ENCODE measurements at regions not wholly inside any gene's neighbourhood (a gene's known extent, or its start where the extent isn't known, plus 50 kb on each side); places are given as distances from the start of the nearest gene placed in this dataset.

DNA sequence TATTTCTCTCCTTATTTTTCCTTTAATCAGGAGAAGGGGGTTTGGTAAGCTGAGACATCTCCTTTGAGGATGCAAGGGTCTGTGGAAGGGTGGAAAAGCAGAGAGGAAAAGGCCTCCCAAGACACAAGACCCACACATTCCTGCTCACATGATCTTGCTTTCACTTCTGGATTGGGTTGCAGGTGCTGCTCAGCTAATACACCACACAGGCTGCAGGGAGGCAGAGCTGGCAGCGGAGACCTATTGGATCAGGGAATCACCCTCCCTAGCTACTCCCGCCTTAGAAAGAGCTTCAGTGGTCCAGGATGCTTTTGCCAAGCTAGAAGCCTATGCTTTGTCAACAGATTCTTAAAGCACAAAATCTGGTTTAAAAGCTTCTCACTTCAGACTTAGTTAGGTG lies 87.6 kb upstream of the IL33 start:
- H2AFZ ChIP-seq, result no peak overlapping the region
- no peaks in the 10 kb centered on the region for H4K20me1 ChIP-seq (ENCODE audit: insufficient read depth, poor library complexity, severe bottlenecking)
- H3K9me2 ChIP-seq (replicated peaks; ENCODE audit: insufficient read depth), result no peaks in the 10 kb centered on the region
- no peak overlapping the region for H3K4me2 ChIP-seq
- no peaks in the 10 kb centered on the region for H3K27me3 ChIP-seq
- 100% methylated on average over 2 of the region's 2 CpGs for WGBS (ENCODE audit: low lambda C conversion rate, missing lambda C conversion rate)
- no peak overlapping the region for H3K27ac ChIP-seq
- H3K4me1 ChIP-seq (ENCODE audit: insufficient read depth), result no peaks in the 10 kb centered on the region
- no peak for DNase-seq (ENCODE audit: low spot score)
- H3K9me3 ChIP-seq (ENCODE audit: low read depth), result no peaks in the 10 kb centered on the region
- TF ChIP-seq, protein P1, sequence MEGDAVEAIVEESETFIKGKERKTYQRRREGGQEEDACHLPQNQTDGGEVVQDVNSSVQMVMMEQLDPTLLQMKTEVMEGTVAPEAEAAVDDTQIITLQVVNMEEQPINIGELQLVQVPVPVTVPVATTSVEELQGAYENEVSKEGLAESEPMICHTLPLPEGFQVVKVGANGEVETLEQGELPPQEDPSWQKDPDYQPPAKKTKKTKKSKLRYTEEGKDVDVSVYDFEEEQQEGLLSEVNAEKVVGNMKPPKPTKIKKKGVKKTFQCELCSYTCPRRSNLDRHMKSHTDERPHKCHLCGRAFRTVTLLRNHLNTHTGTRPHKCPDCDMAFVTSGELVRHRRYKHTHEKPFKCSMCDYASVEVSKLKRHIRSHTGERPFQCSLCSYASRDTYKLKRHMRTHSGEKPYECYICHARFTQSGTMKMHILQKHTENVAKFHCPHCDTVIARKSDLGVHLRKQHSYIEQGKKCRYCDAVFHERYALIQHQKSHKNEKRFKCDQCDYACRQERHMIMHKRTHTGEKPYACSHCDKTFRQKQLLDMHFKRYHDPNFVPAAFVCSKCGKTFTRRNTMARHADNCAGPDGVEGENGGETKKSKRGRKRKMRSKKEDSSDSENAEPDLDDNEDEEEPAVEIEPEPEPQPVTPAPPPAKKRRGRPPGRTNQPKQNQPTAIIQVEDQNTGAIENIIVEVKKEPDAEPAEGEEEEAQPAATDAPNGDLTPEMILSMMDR (IDR thresholded peaks at IDR 0.05; ENCODE audit: poor library complexity), result no peak
- TF ChIP-seq EZH2phosphoT487 (IDR thresholded peaks at IDR 0.05; ENCODE audit: low read depth, severe bottlenecking, unreplicated experiment), result no peak
- H3K4me3 ChIP-seq, result no peak overlapping the region
- H3K79me2 ChIP-seq, result no peaks in the 10 kb centered on the region
- no peaks in the 10 kb centered on the region for H3K36me3 ChIP-seq (replicated peaks; ENCODE audit: insufficient read depth, low read depth)

DNA sequence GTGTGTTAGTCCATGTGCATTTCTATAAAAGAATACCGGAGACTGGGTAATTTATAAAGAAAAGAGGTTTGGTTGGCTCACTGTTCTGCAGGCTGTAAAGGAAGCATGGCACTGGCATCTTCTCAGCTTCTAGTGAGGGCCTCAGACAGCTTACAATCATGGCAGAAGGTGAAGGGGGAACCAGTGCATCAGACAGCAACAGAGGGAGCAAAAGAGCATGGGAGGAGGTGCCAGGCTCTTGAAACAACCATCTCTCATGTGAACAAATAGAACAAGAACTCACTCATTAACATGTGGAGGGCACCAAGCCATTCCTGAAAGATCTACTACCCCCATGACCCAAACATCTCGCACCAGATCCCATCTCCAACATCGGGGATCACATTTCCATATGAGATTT lies 89.2 kb upstream of the IL33 start:
- no peak for TF ChIP-seq EZH2phosphoT487 (IDR thresholded peaks at IDR 0.05; ENCODE audit: low read depth, severe bottlenecking, unreplicated experiment)
- TF ChIP-seq, protein P1 (IDR thresholded peaks at IDR 0.05; ENCODE audit: poor library complexity), result no peak
- no peak for TF ChIP-seq EZH2 (IDR thresholded peaks at IDR 0.05; ENCODE audit: borderline replicate concordance)
- Histone ChIP-seq H3K27me3 (no peaks in the 10 kb centered on the region), H2AFZ (no peak overlapping the region), H3K27ac (no peak overlapping the region), H3K79me2 (no peaks in the 10 kb centered on the region), H3K9me2 (replicated peaks; ENCODE audit: insufficient read depth) (no peaks in the 10 kb centered on the region), H4K20me1 (ENCODE audit: insufficient read depth, poor library complexity, severe bottlenecking) (no peaks in the 10 kb centered on the region), H3K9me3 (ENCODE audit: low read depth) (no peaks in the 10 kb centered on the region), H3K4me1 (ENCODE audit: insufficient read depth) (no peaks in the 10 kb centered on the region), H3K36me3 (replicated peaks; ENCODE audit: insufficient read depth, low read depth) (no peaks in the 10 kb centered on the region), H3K4me2 (no peak overlapping the region), H3K4me3 (no peak overlapping the region)
- DNase-seq (ENCODE audit: low spot score), result no peak
- 91% methylated on average over 3 of the region's 3 CpGs for whole genome bisulfite sequencing (ENCODE audit: low lambda C conversion rate, missing lambda C conversion rate)

DNA sequence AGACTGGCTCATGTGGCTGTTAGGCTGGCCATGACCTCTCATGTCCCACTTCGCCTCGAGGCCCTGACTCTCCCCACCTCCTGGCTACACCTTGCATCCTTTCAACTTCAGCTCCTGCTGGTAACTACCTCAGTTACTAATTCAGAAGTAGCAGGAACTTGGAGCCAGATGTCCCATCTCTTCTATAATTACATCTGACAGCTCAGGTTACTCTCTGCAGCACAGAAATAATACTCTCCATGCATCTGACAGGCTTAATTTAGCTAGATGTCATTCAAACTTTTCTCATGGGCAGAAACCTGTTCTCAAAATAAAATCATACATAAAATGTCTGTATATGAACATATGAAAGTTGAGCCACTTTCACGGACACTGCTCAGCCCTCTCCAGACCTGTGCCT lies 92.2 kb upstream of the IL33 start:
- H3K27me3 ChIP-seq, result no peaks in the 10 kb centered on the region
- no peak overlapping the region for H3K4me2 ChIP-seq
- no peak overlapping the region for H3K4me3 ChIP-seq
- H3K9me3 ChIP-seq (ENCODE audit: low read depth), result no peaks in the 10 kb centered on the region
- no peak for DNase-seq (ENCODE audit: low spot score)
- H4K20me1 ChIP-seq (ENCODE audit: insufficient read depth, poor library complexity, severe bottlenecking), result no peaks in the 10 kb centered on the region
- H3K4me1 ChIP-seq (ENCODE audit: insufficient read depth), result no peaks in the 10 kb centered on the region
- TF ChIP-seq EZH2phosphoT487 (IDR thresholded peaks at IDR 0.05; ENCODE audit: low read depth, severe bottlenecking, unreplicated experiment), result no peak
- TF ChIP-seq, protein P1 (IDR thresholded peaks at IDR 0.05; ENCODE audit: poor library complexity), result no peak
- TF ChIP-seq EZH2 (IDR thresholded peaks at IDR 0.05; ENCODE audit: borderline replicate concordance), result no peak
- H3K9me2 ChIP-seq (replicated peaks; ENCODE audit: insufficient read depth), result no peaks in the 10 kb centered on the region
- no peaks in the 10 kb centered on the region for H3K36me3 ChIP-seq (replicated peaks; ENCODE audit: insufficient read depth, low read depth)
- H3K27ac ChIP-seq, result no peak overlapping the region
- 52% methylated on average over 3 of the region's 3 CpGs for WGBS (ENCODE audit: low lambda C conversion rate, missing lambda C conversion rate)
- H3K79me2 ChIP-seq, result no peaks in the 10 kb centered on the region
- H2AFZ ChIP-seq, result no peak overlapping the region

DNA sequence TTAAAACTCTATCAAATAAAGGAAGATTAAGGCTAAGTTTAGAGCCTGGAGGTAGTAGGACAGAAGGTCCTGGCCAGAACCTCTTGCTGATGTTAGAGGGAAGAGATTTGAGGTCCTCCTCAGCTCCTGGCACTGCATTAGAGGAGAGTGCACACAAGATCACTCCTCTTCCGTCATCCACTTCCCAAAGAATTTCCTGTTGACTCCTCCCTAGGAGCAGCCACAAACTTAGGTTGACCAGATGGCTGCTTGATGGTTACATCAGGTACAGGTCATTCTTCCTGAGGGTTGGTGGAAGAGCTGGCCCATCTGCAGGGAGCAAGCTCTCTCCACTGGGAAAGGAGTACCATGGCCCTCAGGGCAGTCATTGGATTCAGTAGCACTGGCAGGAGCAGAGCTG lies 93.9 kb upstream of the IL33 start:
- H2AFZ ChIP-seq, result no peak overlapping the region

More for the DNA sequence above, 93.9 kb upstream of the IL33 start:
- no peak for DNase-seq (ENCODE audit: low spot score)
- no peak overlapping the region for H3K4me2 ChIP-seq
- no peak overlapping the region for H3K27ac ChIP-seq
- no peaks in the 10 kb centered on the region for H3K79me2 ChIP-seq
- no peaks in the 10 kb centered on the region for H3K36me3 ChIP-seq (replicated peaks; ENCODE audit: insufficient read depth, low read depth)
- no peaks in the 10 kb centered on the region for H3K9me3 ChIP-seq (ENCODE audit: low read depth)
- 76% methylated on average over 1 of the region's 1 CpG for WGBS (ENCODE audit: low lambda C conversion rate, missing lambda C conversion rate)
- H3K27me3 ChIP-seq, result no peaks in the 10 kb centered on the region
- no peaks in the 10 kb centered on the region for H3K4me1 ChIP-seq (ENCODE audit: insufficient read depth)
- TF ChIP-seq, protein P1 (IDR thresholded peaks at IDR 0.05; ENCODE audit: poor library complexity), result no peak
- no peak for TF ChIP-seq EZH2 (IDR thresholded peaks at IDR 0.05; ENCODE audit: borderline replicate concordance)
- TF ChIP-seq EZH2phosphoT487 (IDR thresholded peaks at IDR 0.05; ENCODE audit: low read depth, severe bottlenecking, unreplicated experiment), result no peak
- H3K9me2 ChIP-seq (replicated peaks; ENCODE audit: insufficient read depth), result no peaks in the 10 kb centered on the region
- H4K20me1 ChIP-seq (ENCODE audit: insufficient read depth, poor library complexity, severe bottlenecking), result no peaks in the 10 kb centered on the region
- no peak overlapping the region for H3K4me3 ChIP-seq

Data from hepatocyte (in vitro differentiated cells).